ENCODE measurements at regions not wholly inside any gene's neighbourhood (a gene's known extent, or its start where the extent isn't known, plus 50 kb on each side); places are given as distances from the start of the nearest gene placed in this dataset.
"Not testable (repeated sequence)": the region's sequence is repeated elsewhere in the genome, so short reads cannot be mapped to it uniquely, and the experiment has no call there.

- peak; percentile 7 for DNase-seq (ENCODE audit: low read depth)
- H3K4me3 ChIP-seq (ENCODE audit: low read length) = no peak overlapping the region
- TF ChIP-seq CTCF (IDR thresholded peaks at IDR 0.05; ENCODE audit: insufficient read depth, low read depth, low read length, missing control alignments) = no peak
Observed at GRCh38 chr3:198113206-198114053, 153.4 kb downstream of the LMLN start.

- H3K4me3 ChIP-seq (ENCODE audit: low read length); DNase-seq (ENCODE audit: low read depth): not testable (repeated sequence)
Observed at GRCh38 chr3:198114516-198114915, 154.5 kb downstream of the LMLN start.

- not testable (repeated sequence) for H3K4me3 ChIP-seq (ENCODE audit: low read length); DNase-seq (ENCODE audit: low read depth)
Observed at GRCh38 chr3:198122184-198122583, 162.2 kb downstream of the LMLN start.

GRCh38 chr3:198137038-198137835, 177.2 kb downstream of the LMLN start:
- H3K4me3 ChIP-seq (ENCODE audit: low read length); DNase-seq (ENCODE audit: low read depth): not testable (repeated sequence)

- H3K4me3 ChIP-seq (ENCODE audit: low read length); DNase-seq (ENCODE audit: low read depth): not testable (repeated sequence)
Observed at GRCh38 chr3:198138205-198138604, 178.2 kb downstream of the LMLN start.

- not testable (repeated sequence) for H3K4me3 ChIP-seq (ENCODE audit: low read length); DNase-seq (ENCODE audit: low read depth)
Observed at GRCh38 chr3:198139037-198139436, 179.0 kb downstream of the LMLN start.

GRCh38 chr3:198139513-198140167, 179.6 kb downstream of the LMLN start:
- not testable (repeated sequence) for H3K4me3 ChIP-seq (ENCODE audit: low read length)

GRCh38 chr3:198143300-198144137, 183.5 kb downstream of the LMLN start:
- not testable (repeated sequence) for DNase-seq (ENCODE audit: low read depth); H3K4me3 ChIP-seq (ENCODE audit: low read length)

More at GRCh38 chr3:198139513-198140167, 179.6 kb downstream of the LMLN start:
- not testable (repeated sequence) for DNase-seq (ENCODE audit: low read depth)

GRCh38 chr3:198145231-198145784, 185.3 kb downstream of the LMLN start:
- DNase-seq (ENCODE audit: low read depth) = peak; percentile 26

GRCh38 chr3:198146070-198146469, 186.1 kb downstream of the LMLN start:
- H3K4me3 ChIP-seq (ENCODE audit: low read length) = not testable (repeated sequence)
- DNase-seq (ENCODE audit: low read depth) = peak; percentile 81

More at GRCh38 chr3:198145231-198145784, 185.3 kb downstream of the LMLN start:
- H3K4me3 ChIP-seq (ENCODE audit: low read length) = not testable (repeated sequence)

GRCh38 chr3:198146559-198147164, 186.6 kb downstream of the LMLN start:
- not testable (repeated sequence) for DNase-seq (ENCODE audit: low read depth); H3K4me3 ChIP-seq (ENCODE audit: low read length)

GRCh38 chr3:198147213-198147612, 187.2 kb downstream of the LMLN start:
- DNase-seq (ENCODE audit: low read depth); H3K4me3 ChIP-seq (ENCODE audit: low read length): not testable (repeated sequence)

GRCh38 chr3:198147993-198148392, 188.0 kb downstream of the LMLN start:
- H3K4me3 ChIP-seq (ENCODE audit: low read length); DNase-seq (ENCODE audit: low read depth): not testable (repeated sequence)

- not testable (repeated sequence) for H3K4me3 ChIP-seq (ENCODE audit: low read length)
- peak; percentile 37 for DNase-seq (ENCODE audit: low read depth)
Observed at GRCh38 chr3:198149904-198150303, 189.9 kb downstream of the LMLN start.

GRCh38 chr3:198151867-198152266, 191.8 kb downstream of the LMLN start:
- not testable (repeated sequence) for DNase-seq (ENCODE audit: low read depth); H3K4me3 ChIP-seq (ENCODE audit: low read length)

GRCh38 chr3:198155771-198156170, 195.8 kb downstream of the LMLN start:
- not testable (repeated sequence) for H3K4me3 ChIP-seq (ENCODE audit: low read length); DNase-seq (ENCODE audit: low read depth)

Data from epithelial cell of esophagus (primary cell).